Right lung (tissue), 2 donors: ENCODE measurements at regions not wholly inside any gene's neighbourhood (a gene's known extent, or its start where the extent isn't known, plus 50 kb on each side); places are given as distances from the start of the nearest gene placed in this dataset.

Source experiments
- DNase-seq, 2 donors: peaks; one replicate each; pipeline ENCODE4 v3.0.0-alpha.2; 2013

- no peak for DNase-seq
These were observed 207.5 kb upstream of the HS3ST5 start for GRCh38 chr6:114550316-114550715.

DNA sequence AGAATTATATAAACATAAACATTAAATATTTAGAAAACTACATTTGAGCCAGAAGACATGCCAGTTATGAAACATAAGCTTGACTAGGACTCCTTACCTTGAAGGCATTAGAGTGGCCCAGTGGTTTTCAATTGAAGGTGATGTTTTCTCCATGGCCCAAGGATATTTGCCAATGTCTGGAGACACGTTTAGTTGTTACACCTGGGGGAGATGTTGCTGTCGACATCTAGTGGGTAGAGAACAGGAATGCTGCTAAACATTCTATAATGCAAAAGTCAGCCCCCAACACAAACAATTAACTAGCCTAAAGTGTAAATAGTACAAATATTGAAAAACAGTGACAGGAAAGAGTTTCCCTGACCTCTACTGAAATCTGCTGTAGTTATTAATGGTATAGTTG lies 200.9 kb upstream of the HS3ST5 start:
- DNase-seq = no peak

DNA sequence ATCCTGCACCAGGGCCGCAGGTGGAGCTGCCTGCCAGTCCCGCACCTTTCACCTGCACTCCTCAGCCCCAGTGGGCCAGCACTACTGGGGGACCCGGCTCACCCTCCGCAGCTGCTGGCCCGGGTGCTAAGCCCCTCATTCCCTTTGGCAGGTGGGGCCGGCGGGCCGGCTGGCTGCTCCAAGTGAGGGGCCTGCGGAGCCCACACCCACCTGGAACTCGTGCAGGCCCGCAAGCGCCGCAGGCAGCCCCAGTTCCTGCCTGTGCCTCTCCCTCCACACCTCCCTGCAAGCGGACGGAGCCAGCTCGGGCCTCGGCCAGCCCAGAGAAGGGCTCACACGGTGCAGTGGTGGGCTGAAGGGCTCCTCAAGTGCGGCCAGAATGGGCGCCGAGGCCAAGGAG lies 199.0 kb upstream of the HS3ST5 start:
- DNase-seq = no peak

DNA sequence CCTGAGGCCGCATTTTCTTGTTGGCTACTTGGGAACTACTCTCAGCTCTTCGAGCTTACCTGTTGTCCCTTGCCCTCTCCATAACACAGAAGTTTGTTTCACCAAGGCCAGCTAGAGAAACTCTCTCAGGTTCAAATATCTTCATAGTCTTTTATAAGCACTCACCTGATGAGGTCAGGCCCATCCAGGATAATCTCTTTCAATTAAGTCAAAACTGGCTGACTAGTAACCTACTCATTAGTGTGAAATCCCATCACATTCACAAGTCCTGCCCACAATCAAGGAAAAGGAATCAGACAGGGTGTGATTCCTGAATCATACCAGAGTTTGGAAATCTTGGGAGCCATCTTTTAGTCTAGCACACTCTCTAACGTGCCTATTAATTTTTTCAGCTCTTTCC lies 195.2 kb upstream of the HS3ST5 start:
- DNase-seq = no peak

- no peak for DNase-seq
These were observed 192.0 kb upstream of the HS3ST5 start for GRCh38 chr6:114534813-114535212.

DNA sequence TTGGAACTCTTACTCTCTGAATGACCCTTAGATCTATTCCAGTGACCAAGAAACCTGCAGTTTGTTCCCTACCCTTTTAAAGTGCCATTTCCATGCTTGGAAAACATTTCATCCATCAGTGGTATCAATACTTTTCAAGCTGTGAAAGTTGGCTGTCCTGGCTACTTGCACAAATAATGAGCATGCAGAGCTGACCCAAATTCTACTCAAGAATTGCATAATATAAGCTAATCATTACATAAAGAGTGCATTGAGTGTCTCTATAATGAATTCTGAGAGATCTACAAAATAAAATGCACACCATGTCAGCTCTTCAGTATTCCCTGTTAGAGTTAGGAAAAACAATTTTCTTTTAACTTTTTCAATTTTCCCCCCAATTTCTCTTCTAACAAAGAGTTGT lies 181.3 kb upstream of the HS3ST5 start:
- peak; percentile 31 to 42 for DNase-seq

DNA sequence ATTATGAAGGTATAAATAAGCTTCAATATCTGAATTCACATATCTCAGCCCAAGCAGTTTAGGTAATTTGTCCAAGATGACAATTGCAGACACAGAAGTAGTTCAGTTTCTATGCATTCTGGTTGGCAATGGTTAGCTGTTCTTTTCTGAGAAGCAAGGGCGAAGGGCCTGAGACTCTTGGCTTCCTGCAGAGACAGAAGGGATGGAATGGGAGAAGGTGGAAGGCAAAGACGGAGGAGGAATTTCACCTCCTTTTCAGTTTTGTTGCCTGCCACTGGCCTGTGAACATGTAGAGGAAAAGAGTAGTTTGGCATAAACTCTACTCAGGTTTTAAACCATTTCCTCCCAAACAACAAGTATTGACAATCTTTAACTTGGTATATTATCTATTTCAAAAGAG lies 180.7 kb upstream of the HS3ST5 start:
- no peak for DNase-seq

DNA sequence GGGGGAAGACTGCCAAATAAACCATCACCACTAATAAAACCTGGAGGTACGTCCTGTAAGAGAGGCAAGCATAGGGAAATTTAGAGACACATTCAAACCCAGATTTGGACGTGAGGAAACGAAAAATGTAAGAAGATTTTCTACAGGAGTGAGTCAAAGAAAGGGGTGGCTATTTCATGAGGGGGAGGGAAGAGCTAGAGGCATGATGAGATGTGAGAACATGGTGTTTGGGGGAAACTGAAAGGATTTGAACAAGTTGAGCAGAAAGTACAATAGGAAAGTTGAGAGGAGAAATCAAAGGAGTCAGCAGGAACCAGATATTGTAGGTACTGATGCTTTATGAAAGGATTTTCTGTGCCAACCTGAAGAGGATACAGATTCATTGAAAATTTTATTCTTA lies 179.1 kb upstream of the HS3ST5 start:
- DNase-seq = no peak

- DNase-seq = no peak
These were observed 178.2 kb upstream of the HS3ST5 start for GRCh38 chr6:114520976-114521375.

- no peak for DNase-seq
These were observed 171.3 kb upstream of the HS3ST5 start for GRCh38 chr6:114514170-114514569.

DNA sequence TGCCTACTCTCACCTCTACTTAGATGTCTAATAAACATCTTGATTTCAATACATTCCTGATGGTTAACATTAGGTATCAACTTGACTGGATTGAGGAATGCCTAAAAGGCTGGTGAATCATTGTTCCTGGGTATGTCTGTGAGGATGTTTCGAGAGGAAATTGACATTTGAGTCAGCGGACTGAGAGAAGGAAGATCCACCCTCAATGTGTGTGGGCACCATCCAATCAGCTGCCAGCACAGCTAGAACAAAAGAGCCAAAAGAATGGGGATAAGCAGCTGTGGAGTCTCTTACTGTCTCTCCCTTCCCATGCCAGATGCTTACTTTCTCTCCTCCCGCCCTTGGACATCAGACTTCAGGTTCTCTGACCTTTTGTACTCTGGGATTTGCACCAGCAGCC lies 128.6 kb upstream of the HS3ST5 start:
- DNase-seq = no peak

GRCh38 chr6:114467931-114468330 lies 125.1 kb upstream of the HS3ST5 start:
- DNase-seq = no peak

GRCh38 chr6:114465511-114465910 lies 122.7 kb upstream of the HS3ST5 start:
- DNase-seq = no peak

- no peak for DNase-seq
These were observed 111.0 kb upstream of the HS3ST5 start for GRCh38 chr6:114453737-114454276.

GRCh38 chr6:114452785-114453401 lies 110.1 kb upstream of the HS3ST5 start:
- DNase-seq = no peak

DNA sequence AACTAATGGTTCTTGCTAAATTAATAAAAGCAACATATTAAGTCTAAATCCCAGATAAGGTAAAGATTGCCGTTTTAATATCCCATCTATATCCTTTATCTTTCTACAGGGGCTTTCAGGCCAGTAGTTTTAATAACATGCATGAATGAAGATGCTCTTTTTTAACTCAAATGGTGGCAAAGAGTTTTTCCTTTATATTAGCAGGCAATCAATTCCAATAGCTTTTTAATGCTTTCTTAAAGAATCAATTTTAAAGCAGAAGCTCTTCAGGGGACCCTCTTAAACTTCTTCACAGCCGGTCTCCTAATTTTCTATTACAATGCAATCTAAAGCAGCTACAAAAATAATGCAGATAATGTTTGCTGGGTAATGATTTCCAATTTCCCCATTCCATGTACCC lies 107.8 kb upstream of the HS3ST5 start:
- no peak for DNase-seq

GRCh38 chr6:114449659-114450058 lies 106.8 kb upstream of the HS3ST5 start:
- DNase-seq = no peak

GRCh38 chr6:114446342-114446741 lies 103.5 kb upstream of the HS3ST5 start:
- no peak for DNase-seq

DNA sequence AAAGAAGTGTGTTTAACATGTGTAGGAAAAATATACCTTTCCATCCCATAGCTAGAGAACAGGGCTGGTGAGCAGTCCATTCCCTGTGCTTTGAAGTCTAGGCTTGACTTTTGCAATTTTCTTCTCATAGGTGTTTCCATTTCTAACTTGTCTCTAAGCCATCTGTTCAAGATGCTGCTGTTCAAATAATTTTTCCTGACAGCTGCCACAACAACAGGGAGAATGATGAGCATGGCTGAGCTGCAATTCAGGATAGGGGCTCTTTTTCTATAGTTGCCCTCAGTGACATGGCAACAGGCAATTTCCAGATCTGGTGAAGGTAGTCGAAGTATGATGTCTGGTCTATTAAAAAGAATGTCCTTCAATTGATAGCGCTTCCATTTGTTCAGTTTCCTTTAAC lies 103.0 kb upstream of the HS3ST5 start:
- DNase-seq = no peak

DNA sequence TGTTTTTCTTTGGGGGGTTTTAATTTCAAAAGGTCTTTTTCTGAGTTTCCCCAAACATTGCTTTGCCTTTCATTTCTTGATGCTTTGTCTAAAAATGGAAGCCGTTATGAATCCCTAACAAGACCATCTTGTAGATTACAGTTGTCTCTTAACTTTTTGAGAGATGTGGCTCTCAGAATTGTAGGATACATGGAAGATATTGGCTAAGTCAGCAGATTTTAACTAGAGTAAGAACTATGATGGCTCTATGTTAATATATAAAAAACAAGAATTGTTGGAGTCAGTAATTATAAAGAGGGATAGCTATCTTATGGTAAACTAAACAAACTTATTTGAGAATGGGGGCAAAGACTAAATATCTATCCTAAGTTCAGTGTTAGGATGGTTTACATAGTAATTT lies 96.6 kb upstream of the HS3ST5 start:
- DNase-seq = no peak

- DNase-seq = no peak
These were observed 94.4 kb upstream of the HS3ST5 start for GRCh38 chr6:114437235-114437634.

- DNase-seq = no peak
These were observed 93.9 kb upstream of the HS3ST5 start for GRCh38 chr6:114436691-114437090.

DNA sequence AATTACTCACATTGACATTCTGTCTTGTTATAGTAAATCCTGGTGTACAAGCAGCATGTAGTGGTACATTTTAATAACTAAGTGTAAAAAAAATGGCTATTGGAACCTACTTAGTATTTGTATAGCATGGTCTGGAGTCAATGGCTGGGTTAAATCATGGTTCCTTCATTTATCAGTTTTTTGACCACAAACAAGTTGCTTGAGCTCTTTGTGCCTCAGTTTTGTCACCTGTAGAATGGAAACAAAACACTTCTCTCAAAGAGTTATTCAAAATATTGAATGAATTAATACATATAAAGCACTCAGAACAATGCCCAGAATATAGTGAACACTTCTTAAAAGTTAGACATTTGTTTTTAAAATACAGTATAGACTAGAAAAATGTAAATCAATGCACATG lies 93.2 kb upstream of the HS3ST5 start:
- DNase-seq = no peak

DNA sequence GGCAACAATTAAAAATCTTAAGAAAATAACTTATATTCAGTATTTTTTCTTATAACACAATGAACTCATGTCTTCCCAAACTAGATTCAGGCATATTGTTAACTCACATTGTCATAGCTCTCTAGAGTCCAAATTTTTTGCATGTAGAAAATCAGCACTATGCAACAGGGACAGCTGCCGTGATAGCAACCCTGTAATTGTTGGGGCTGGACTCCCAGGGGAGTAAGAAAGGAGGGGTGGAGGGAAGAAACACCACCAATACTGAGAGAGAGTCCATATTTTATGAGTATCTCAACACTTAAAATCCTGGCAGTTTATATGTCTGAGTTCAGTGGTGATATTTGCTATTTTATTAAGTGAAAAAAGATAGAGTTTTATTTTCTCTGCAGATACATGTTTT lies 89.6 kb upstream of the HS3ST5 start:
- DNase-seq = no peak
